Keratinocyte (primary cell): ENCODE measurements at regions not wholly inside any gene's neighbourhood (a gene's known extent, or its start where the extent isn't known, plus 50 kb on each side); places are given as distances from the start of the nearest gene placed in this dataset.

ENCODE experiments used
- DNase-seq: peaks from one replicate; pipeline ENCODE4 v3.0.0-alpha.2; 2011; ENCODE audit warnings: low read depth, missing footprints, low spot score
- FAIRE-seq: peaks from 2 replicates; lab custom pipeline; 2011; peaks lifted over from hg19 to GRCh38; lab: Jason Lieb, UNC
- H2AFZ ChIP-seq: 2 replicates; pipeline ENCODE4 v1.6.0; 2012; ENCODE audit warnings: low read length, control low read depth, inconsistent platforms; ENCODE audit not compliant: control insufficient read depth
- H3K27ac ChIP-seq: 2 replicates; pipeline ENCODE4 v1.5.1; 2011; ENCODE audit warnings: low read length; ENCODE audit not compliant: control insufficient read depth, insufficient read depth
- H3K27me3 ChIP-seq: 3 replicates; pipeline ENCODE4 v1.6.0; 2011; ENCODE audit warnings: low read length; ENCODE audit not compliant: control insufficient read depth, insufficient read depth; ENCODE audit errors: extremely low read depth
- H3K36me3 ChIP-seq, 2 experiments: 2 replicates in 1 of 2; 3 replicates in 1 of 2; pipeline ENCODE4 v1.5.1; 2011; ENCODE audit warnings: low read length in 2 of 2, mild to moderate bottlenecking in 1 of 2; ENCODE audit not compliant: control insufficient read depth in 2 of 2, insufficient read depth in 2 of 2; ENCODE audit errors: extremely low read depth in 1 of 2
- H3K4me1 ChIP-seq: 3 replicates; pipeline ENCODE4 v1.5.1; 2011; ENCODE audit warnings: low read length; ENCODE audit not compliant: control insufficient read depth, insufficient read depth; ENCODE audit errors: extremely low read depth
- H3K4me2 ChIP-seq: 3 replicates; pipeline ENCODE4 v1.6.0; 2011; ENCODE audit warnings: low read depth, low read length; ENCODE audit not compliant: control insufficient read depth, insufficient read depth; ENCODE audit errors: extremely low read depth
- H3K4me3 ChIP-seq, 3 experiments: fragments of 200-600 bp in 1 of 3; sonication (generic) in 1 of 3; 2 replicates in 2 of 3; 3 replicates in 1 of 3; pipeline ENCODE4 v1.5.1; 2011 to 2016; ENCODE audit warnings: low read length in 3 of 3, mild to moderate bottlenecking in 3 of 3, control low read depth in 2 of 3, inconsistent platforms in 1 of 3, low read depth in 1 of 3, mixed read lengths in 1 of 3, mixed run types in 1 of 3, moderate library complexity in 1 of 3; ENCODE audit not compliant: control insufficient read depth in 2 of 3, insufficient read depth in 2 of 3; ENCODE audit errors: extremely low read depth in 1 of 3
- H3K79me2 ChIP-seq: 2 replicates; pipeline ENCODE4 v1.6.0; 2012; ENCODE audit warnings: low read length; ENCODE audit not compliant: control insufficient read depth, insufficient read depth
- H3K9ac ChIP-seq: 3 replicates; pipeline ENCODE4 v1.6.0; 2011; ENCODE audit warnings: low read length; ENCODE audit not compliant: control insufficient read depth, insufficient read depth; ENCODE audit errors: extremely low read depth
- H3K9me1 ChIP-seq: 3 replicates; pipeline ENCODE4 v1.6.0; 2011; ENCODE audit warnings: low read length; ENCODE audit not compliant: control insufficient read depth, insufficient read depth; ENCODE audit errors: extremely low read depth
- H3K9me3 ChIP-seq: 2 replicates; pipeline ENCODE4 v1.5.1; 2012; ENCODE audit warnings: low read depth, low read length; ENCODE audit not compliant: control insufficient read depth
- H4K20me1 ChIP-seq: 3 replicates; pipeline ENCODE4 v1.6.0; 2011; ENCODE audit warnings: low read length; ENCODE audit not compliant: control insufficient read depth, insufficient read depth; ENCODE audit errors: extremely low read depth
- EZH2 ChIP-seq: IDR thresholded peaks from one replicate; pipeline ENCODE4 v1.6.1; 2012; ENCODE audit warnings: inconsistent platforms, mild to moderate bottlenecking, low read length, moderate library complexity
- dilution Hi-C: fragments of 300-500 bp; cut with MboI; formaldehyde crosslinking; loops from one replicate; pipeline ENCODE4 v1.7.0; 2020; ENCODE audit warnings: low sequenced_read_pairs; ENCODE audit not compliant: extremely low pct_ligation_motif_present
- TF ChIP-seq, protein P1 (sequence below), 3 experiments: IDR thresholded peaks in 1 of 3; conservative IDR thresholded peaks in 1 of 3; optimal IDR thresholded peaks in 1 of 3; 2 replicates in 2 of 3; 3 replicates in 1 of 3; pipeline versions ENCODE3 to v1.5.1; 2011; ENCODE audit warnings: low read length in 3 of 3, mild to moderate bottlenecking in 3 of 3, moderate library complexity in 2 of 3, control low read depth in 1 of 3, inconsistent platforms in 1 of 3; ENCODE audit not compliant: insufficient read depth in 2 of 3; ENCODE audit errors: extremely low read depth in 1 of 3

DNA sequence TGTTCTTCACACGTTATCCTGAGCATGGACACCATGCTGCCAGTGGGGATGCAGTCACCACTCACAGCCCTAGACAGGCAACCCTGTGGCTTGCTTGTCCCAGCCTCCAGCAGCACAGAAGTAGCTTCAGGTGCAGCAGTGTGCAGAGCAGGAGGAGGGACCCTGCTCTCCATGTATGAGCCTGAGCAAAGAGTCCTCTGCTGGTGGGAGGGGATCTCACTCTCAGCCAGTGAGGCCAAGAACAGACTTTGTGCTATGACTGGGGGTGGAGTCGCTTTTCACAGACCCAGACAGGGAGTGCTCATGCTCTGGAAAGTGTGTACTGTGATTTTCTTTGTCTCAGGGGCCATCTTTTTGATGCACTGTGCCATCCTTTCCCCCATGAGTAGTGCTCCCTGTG is 66.1 kb upstream of the NDN start:
- dilution Hi-C loops, result no loop called here

GRCh38 chr15:23758891-23759290 is 71.8 kb upstream of the NDN start:
- Histone ChIP-seq H3K4me2 (no peak overlapping the region), H3K79me2 (no peaks in the 10 kb centered on the region), H4K20me1 (no peaks in the 10 kb centered on the region), H3K9me1 (no peaks in the 10 kb centered on the region), H3K9ac (no peak overlapping the region), H3K4me3 (no peak overlapping the region), H3K9me3 (no peaks in the 10 kb centered on the region), H3K4me1 (no peaks in the 10 kb centered on the region), H3K27me3 (no peaks in the 10 kb centered on the region), H3K36me3 (no peaks in the 10 kb centered on the region), H2AFZ (no peak overlapping the region), H3K27ac (no peak overlapping the region)
- dilution Hi-C loops, result no loop called here
- TF ChIP-seq, protein P1, sequence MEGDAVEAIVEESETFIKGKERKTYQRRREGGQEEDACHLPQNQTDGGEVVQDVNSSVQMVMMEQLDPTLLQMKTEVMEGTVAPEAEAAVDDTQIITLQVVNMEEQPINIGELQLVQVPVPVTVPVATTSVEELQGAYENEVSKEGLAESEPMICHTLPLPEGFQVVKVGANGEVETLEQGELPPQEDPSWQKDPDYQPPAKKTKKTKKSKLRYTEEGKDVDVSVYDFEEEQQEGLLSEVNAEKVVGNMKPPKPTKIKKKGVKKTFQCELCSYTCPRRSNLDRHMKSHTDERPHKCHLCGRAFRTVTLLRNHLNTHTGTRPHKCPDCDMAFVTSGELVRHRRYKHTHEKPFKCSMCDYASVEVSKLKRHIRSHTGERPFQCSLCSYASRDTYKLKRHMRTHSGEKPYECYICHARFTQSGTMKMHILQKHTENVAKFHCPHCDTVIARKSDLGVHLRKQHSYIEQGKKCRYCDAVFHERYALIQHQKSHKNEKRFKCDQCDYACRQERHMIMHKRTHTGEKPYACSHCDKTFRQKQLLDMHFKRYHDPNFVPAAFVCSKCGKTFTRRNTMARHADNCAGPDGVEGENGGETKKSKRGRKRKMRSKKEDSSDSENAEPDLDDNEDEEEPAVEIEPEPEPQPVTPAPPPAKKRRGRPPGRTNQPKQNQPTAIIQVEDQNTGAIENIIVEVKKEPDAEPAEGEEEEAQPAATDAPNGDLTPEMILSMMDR (optimal IDR thresholded peaks at IDR 0.05 in 1 of 3, IDR thresholded peaks at IDR 0.05 in 1 of 3, conservative IDR thresholded peaks at IDR 0.05 in 1 of 3; ENCODE audit: extremely low read depth in 1 of 3, insufficient read depth in 2 of 3, low read length in 3 of 3), result no peak
- no peak for TF ChIP-seq EZH2
- DNase-seq, result no peak
- no peak for FAIRE-seq

More for the DNA sequence above, 66.1 kb upstream of the NDN start:
- no peaks in the 10 kb centered on the region for H3K36me3 ChIP-seq
- DNase-seq (no peak), FAIRE-seq (no peak)
- no peak for TF ChIP-seq EZH2
- TF ChIP-seq, protein P1 (optimal IDR thresholded peaks at IDR 0.05 in 1 of 3, IDR thresholded peaks at IDR 0.05 in 1 of 3, conservative IDR thresholded peaks at IDR 0.05 in 1 of 3; ENCODE audit: extremely low read depth in 1 of 3, insufficient read depth in 2 of 3, low read length in 3 of 3), result no peak
- H2AFZ ChIP-seq, result no peak overlapping the region
- H3K9ac ChIP-seq, result no peak overlapping the region
- no peaks in the 10 kb centered on the region for H4K20me1 ChIP-seq
- H3K79me2 ChIP-seq, result no peaks in the 10 kb centered on the region
- H3K4me2 ChIP-seq, result no peak overlapping the region
- no peak overlapping the region for H3K4me3 ChIP-seq
- H3K27me3 ChIP-seq, result no peaks in the 10 kb centered on the region
- no peak overlapping the region for H3K27ac ChIP-seq
- peaks cover 4% of the 10 kb centered on the region for H3K9me3 ChIP-seq
- no peaks in the 10 kb centered on the region for H3K4me1 ChIP-seq
- no peaks in the 10 kb centered on the region for H3K9me1 ChIP-seq
